KMS-11 (cell line): ENCODE measurements at regions not wholly inside any gene's neighbourhood (a gene's known extent, or its start where the extent isn't known, plus 50 kb on each side); places are given as distances from the start of the nearest gene placed in this dataset.

Experiments
- H2AFZ ChIP-seq: fragments of 200-600 bp; sonication (generic); 2 replicates; pipeline ENCODE4 v1.6.1; 2016; ENCODE audit warnings: antibody characterized with exemption, mixed run types, low read depth
- H3K27ac ChIP-seq: fragments of 200-600 bp; sonication (generic); 2 replicates; pipeline ENCODE4 v1.6.1; 2016; ENCODE audit warnings: mild to moderate bottlenecking, mixed run types
- H3K27me3 ChIP-seq: fragments of 200-600 bp; sonication (generic); 2 replicates; pipeline ENCODE4 v1.6.1; 2017; ENCODE audit warnings: mild to moderate bottlenecking, low read depth, mixed run types, moderate library complexity; ENCODE audit not compliant: insufficient read depth
- H3K36me3 ChIP-seq: fragments of 200-600 bp; sonication (generic); 2 replicates; pipeline ENCODE4 v1.6.1; 2017; ENCODE audit warnings: mild to moderate bottlenecking, mixed run types; ENCODE audit not compliant: insufficient read depth
- H3K4me1 ChIP-seq: fragments of 200-600 bp; sonication (generic); 2 replicates; pipeline ENCODE4 v1.6.1; 2016; ENCODE audit warnings: mild to moderate bottlenecking, low read depth, mixed run types; ENCODE audit not compliant: poor library complexity, severe bottlenecking
- H3K4me2 ChIP-seq: fragments of 200-600 bp; sonication (generic); 2 replicates; pipeline ENCODE4 v1.7.0; 2016; ENCODE audit warnings: mild to moderate bottlenecking, mixed run types
- H3K4me3 ChIP-seq: fragments of 200-600 bp; sonication (generic); IDR thresholded peaks from 2 replicates; pipeline ENCODE4 v1.6.1; 2017; ENCODE audit warnings: low read depth, low read length, mixed read lengths; ENCODE audit not compliant: insufficient read depth
- H3K79me2 ChIP-seq: fragments of 200-600 bp; sonication (generic); 2 replicates; pipeline ENCODE4 v1.6.1; 2016; ENCODE audit warnings: low read depth, mixed run types; ENCODE audit not compliant: insufficient read depth
- H3K9ac ChIP-seq: fragments of 200-600 bp; sonication (generic); 2 replicates; pipeline ENCODE4 v1.6.1; 2016; ENCODE audit warnings: mild to moderate bottlenecking, mixed run types
- H4K20me1 ChIP-seq: fragments of 200-600 bp; sonication (generic); 2 replicates; pipeline ENCODE4 v1.6.1; 2016; ENCODE audit warnings: mild to moderate bottlenecking, mixed run types; ENCODE audit not compliant: insufficient read depth
- TF ChIP-seq, protein P1 (sequence below): fragments of 200-600 bp; sonication (generic); conservative IDR thresholded peaks from 2 replicates; pipeline ENCODE4 v1.6.1; 2017; ENCODE audit warnings: low read depth, mild to moderate bottlenecking, antibody characterized with exemption, low read length, moderate library complexity, mixed read lengths

GRCh38 chr15:69648212-69648611 is 195.6 kb downstream of the RPLP1 start:
- TF ChIP-seq, protein P1, sequence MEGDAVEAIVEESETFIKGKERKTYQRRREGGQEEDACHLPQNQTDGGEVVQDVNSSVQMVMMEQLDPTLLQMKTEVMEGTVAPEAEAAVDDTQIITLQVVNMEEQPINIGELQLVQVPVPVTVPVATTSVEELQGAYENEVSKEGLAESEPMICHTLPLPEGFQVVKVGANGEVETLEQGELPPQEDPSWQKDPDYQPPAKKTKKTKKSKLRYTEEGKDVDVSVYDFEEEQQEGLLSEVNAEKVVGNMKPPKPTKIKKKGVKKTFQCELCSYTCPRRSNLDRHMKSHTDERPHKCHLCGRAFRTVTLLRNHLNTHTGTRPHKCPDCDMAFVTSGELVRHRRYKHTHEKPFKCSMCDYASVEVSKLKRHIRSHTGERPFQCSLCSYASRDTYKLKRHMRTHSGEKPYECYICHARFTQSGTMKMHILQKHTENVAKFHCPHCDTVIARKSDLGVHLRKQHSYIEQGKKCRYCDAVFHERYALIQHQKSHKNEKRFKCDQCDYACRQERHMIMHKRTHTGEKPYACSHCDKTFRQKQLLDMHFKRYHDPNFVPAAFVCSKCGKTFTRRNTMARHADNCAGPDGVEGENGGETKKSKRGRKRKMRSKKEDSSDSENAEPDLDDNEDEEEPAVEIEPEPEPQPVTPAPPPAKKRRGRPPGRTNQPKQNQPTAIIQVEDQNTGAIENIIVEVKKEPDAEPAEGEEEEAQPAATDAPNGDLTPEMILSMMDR, result no peak
- Histone ChIP-seq H3K4me3 (no peak overlapping the region), H3K36me3 (no peaks in the 10 kb centered on the region), H3K27me3 (no peaks in the 10 kb centered on the region), H2AFZ (no peak overlapping the region), H3K9ac (no peak overlapping the region), H3K27ac (no peak overlapping the region), H3K4me2 (no peak overlapping the region), H4K20me1 (no peaks in the 10 kb centered on the region), H3K79me2 (no peaks in the 10 kb centered on the region), H3K4me1 (no peaks in the 10 kb centered on the region)

DNA sequence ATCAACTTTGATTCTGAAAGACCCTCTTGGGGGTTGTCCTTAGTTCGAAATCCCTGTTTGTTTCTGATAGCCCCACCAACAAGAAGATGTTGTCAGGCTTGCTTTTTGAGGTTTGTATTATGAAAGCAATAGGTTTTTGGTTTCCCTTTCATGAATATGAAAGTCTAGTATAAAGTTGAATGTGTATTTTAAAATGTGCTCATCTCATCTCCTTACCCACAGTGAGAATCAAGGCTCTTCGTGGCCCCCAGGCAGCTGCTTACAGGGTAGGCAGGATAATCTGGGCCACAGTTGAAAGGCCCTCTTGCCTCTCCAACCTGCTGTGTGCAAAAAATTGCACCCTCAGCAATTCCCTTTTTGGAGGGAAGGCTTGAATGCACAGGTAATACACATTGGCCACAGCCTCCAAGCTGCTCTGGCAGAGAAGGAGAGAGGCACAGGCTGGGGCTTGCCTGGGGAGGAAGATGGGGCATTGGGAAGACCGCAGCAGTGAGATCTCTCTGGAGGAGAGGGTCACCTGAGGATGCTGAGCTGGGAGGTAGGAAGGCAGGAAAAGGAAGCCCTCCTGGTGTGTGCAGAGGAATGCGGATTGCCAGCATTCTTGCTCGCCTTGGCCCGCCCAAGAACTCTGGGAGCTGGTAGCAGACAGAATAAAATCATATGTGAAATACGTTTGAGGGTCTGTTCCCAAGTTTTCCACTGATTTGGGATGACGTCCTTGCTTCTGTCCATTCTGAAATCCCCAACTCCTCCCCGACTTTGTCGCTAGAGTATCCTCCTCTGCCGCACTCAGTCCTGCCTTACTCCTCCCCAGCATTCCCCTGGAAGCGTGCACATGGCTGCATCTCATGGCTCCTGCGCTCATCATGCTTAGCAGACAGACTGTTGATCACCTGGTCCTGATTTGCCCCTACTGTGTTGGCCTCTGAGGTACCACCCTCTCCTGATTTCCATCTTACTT is 196.4 kb downstream of the RPLP1 start:
- no peak overlapping the region for H2AFZ ChIP-seq

GRCh38 chr15:69652293-69652692 is 199.7 kb downstream of the RPLP1 start:
- Histone ChIP-seq H3K36me3 (no peaks in the 10 kb centered on the region), H3K4me3 (no peak overlapping the region)

More for the DNA sequence above, 196.4 kb downstream of the RPLP1 start:
- H3K27ac ChIP-seq, result no peak overlapping the region
- TF ChIP-seq, protein P1, result no peak
- H4K20me1 ChIP-seq, result no peaks in the 10 kb centered on the region
- no peaks in the 10 kb centered on the region for H3K27me3 ChIP-seq
- H3K4me1 ChIP-seq, result no peaks in the 10 kb centered on the region
- H3K79me2 ChIP-seq, result no peaks in the 10 kb centered on the region
- H3K36me3 ChIP-seq, result no peaks in the 10 kb centered on the region
- no peak overlapping the region for H3K4me3 ChIP-seq
- H3K4me2 ChIP-seq, result no peak overlapping the region
- no peak overlapping the region for H3K9ac ChIP-seq

DNA sequence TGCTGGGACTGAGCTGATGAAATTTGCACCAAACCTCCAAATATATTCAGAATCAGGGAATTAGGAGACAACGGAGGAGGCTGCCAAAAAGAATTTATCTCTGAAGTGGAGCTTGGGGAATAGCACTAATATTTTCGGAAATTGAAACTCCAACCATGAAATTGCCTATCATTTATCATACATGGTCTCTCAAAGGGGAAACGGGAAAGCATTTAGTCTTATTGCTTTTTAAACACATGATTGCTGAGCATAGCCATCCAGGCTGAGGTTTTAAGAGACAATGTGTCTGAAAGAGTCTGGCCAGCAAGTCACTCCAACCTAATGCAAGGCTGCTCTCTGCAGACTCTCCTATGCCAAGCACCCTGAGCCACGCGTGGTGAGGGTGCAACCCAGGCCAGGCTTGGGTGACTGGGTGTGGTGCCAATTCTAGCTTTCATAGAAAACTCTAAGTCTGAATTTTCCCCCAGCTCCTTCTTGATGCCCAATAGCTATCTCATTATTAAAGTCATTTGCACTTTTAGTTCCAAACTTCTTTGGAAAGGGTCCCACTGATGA is 200.2 kb downstream of the RPLP1 start:
- H3K27ac ChIP-seq, result no peak overlapping the region
- no peaks in the 10 kb centered on the region for H3K27me3 ChIP-seq
- no peaks in the 10 kb centered on the region for H4K20me1 ChIP-seq
- no peak overlapping the region for H3K4me2 ChIP-seq
- no peaks in the 10 kb centered on the region for H3K4me1 ChIP-seq
- H3K9ac ChIP-seq, result no peak overlapping the region
- H3K4me3 ChIP-seq, result no peak overlapping the region
- H2AFZ ChIP-seq, result no peak overlapping the region
- TF ChIP-seq, protein P1, result no peak
- no peaks in the 10 kb centered on the region for H3K79me2 ChIP-seq
- H3K36me3 ChIP-seq, result no peaks in the 10 kb centered on the region

More at GRCh38 chr15:69652293-69652692, 199.7 kb downstream of the RPLP1 start:
- TF ChIP-seq, protein P1, result no peak
- Histone ChIP-seq H3K9ac (no peak overlapping the region), H3K79me2 (no peaks in the 10 kb centered on the region), H4K20me1 (no peaks in the 10 kb centered on the region), H2AFZ (no peak overlapping the region), H3K27ac (no peak overlapping the region), H3K27me3 (no peaks in the 10 kb centered on the region), H3K4me1 (no peaks in the 10 kb centered on the region), H3K4me2 (no peak overlapping the region)
